HG03457 (cell line): ENCODE measurements at regions not wholly inside any gene's neighbourhood (a gene's known extent, or its start where the extent isn't known, plus 50 kb on each side); places are given as distances from the start of the nearest gene placed in this dataset.

Experiments
- ATAC-seq: cut with Tn5 transposase; IDR thresholded peaks from one replicate; pipeline ENCODE4 v1.9.1; 2021; ENCODE audit warnings: moderate number of reproducible peaks; ENCODE audit not compliant: unreplicated experiment

DNA sequence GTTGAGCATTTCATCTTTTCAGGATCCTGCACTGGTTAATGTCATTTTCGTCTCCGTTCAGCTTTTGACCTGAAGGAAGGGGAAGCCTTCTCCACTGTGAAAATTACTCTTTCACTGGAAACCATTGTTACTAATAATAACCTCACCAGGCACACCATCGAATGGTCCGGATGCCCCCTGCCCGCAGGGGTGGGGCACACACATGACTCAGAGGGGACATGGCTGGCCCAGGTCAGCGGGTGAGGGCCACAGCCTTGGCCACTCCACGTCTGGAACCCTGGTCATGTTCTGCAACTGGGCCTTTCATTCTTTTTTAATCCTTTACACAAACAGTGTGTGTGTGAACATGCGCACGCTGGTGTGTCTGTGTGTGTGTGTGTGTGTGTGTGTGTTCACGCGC is 191.8 kb downstream of the BCOR start:
- ATAC-seq, result no peak

DNA sequence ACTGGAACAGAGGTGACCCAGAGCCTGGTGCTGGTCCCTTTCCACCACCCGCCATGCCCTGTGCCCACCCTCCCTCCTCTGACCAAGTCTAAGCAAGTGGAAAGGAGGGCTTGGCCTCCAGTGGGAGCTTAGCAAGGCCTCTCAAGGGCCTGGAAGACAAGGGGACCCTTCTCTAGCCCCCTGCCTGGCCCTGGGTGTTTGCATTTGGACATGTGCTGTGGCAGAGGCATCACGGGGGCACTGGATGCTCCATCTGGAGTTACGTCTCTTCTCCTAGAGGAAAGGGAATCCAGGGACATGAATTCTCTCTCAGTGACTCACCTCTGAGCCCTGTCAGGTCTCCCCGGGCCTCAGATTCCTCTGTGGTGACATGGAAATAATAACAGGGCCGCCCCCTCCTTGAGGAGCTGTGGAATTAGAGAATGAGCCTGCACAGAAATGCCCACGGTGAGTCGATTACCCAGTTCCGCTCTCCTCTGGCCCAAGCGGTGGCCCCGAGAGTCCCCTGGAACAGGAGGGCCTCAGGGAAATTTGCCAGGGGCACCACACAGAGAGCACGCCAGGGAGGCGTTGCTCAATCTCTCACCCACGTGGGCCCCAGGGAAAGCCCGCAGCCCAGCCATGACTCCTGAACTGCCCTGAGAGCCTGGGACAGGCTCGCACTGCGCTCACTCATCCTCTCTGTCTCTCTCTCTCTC is 189.6 kb downstream of the BCOR start:
- ATAC-seq, result no peak

DNA sequence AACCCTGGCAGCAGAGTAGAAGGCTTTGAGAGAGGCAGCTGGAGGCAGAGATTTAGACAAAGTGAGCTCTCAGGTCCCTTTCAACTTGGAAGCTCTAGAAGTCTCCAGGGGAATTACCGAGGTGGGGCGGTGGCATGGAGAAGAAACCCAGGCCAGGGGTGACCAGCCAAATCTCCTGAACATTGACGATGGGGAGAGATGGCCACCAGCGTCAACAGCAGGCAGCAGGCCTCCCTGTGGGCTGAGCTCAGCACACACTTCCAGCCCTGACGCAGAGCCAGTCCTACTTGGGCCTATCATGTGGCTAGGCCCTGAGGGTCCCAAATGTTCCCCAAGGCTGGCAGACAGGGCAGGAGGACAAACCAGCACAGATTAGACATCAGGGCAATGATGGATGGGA is 187.8 kb downstream of the BCOR start:
- no peak for ATAC-seq

DNA sequence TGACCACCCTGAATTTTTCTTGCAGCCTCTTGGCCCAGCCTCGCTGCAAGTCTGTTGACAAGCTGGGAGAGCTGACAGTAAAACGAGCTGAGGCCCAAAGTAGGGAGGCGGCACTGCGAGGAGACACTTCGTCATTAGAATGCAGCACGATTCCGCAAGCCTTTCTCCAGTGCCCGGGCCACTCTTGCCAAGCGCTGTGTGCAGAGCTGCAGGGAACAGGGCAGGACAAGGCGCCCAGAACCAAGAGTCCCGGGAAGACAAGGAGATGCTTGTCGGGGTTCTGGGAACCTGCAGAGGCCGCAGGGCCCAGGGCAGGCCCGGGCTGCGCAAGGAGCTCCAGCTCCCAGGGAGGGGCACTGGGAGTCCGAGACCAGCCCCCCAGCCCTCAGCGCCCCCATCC is 187.1 kb downstream of the BCOR start:
- ATAC-seq, result no peak

DNA sequence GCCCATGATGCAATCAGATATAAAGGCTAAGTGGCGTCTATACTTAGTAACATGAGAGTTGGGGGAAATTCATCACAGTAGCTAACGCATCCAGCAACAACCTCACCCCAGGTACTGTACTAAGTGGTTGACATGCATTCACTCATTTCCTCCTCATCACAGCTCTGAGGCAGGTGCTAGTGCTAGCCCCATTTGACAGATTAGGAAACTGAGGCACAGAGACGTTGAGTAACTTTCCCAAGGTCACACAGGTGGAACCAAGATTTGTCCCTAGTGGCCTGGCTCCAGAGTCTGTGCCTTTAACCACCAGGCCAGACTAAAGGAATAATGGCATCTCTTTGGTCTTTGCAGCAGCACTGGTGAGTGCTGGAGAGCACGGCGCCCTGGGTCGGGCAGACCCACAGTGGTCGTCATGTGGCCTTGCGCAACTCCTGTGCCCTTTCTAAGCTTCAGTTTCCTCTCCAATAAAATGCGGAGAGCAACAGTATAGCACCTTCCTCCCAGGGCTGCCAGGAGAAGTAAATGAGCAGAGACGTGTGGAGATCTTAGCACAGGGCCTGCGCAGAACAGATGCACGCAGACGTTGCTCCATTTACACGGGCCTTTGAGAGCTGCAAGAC is 186.4 kb downstream of the BCOR start:
- ATAC-seq, result no peak

DNA sequence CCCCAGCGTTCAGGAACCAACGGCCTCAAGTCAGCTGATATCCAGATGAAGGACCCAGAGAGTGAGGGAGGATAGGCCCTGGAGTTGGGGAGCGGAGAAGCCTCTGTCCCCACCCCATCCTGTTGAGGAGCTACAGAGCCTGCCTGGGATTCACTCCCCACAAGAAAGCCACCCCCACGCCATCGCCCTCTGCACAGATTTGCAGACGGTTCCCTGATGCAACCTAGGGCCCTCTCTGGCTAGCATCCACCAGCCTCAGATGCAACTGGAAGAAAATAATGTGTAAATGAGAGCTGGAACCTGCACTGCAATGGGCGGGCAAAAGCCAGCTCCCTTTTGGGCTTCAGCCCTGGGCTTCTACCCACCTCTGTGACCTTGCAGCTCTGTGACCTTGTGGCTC is 185.6 kb downstream of the BCOR start:
- no peak for ATAC-seq

DNA sequence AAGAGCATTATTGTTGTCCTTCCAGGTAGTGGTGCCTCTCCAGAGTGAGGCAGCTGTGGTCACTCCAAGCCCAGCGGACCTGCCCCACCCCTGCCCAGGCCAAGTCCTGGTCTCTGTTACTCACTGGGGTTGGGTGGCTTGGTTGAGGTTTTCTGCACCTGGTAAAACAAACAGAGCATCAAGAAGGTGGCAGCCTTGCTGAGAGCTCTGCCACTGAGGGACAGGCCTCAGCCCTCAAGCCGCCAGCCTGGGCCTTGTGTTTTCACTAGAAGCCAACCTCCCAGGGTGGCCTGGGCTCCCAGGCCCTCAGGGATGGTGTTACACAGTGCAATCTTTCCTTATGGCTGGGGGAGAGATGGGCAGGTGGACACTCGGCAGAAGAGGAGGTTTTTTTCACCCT is 182.7 kb downstream of the BCOR start:
- ATAC-seq, result no peak

DNA sequence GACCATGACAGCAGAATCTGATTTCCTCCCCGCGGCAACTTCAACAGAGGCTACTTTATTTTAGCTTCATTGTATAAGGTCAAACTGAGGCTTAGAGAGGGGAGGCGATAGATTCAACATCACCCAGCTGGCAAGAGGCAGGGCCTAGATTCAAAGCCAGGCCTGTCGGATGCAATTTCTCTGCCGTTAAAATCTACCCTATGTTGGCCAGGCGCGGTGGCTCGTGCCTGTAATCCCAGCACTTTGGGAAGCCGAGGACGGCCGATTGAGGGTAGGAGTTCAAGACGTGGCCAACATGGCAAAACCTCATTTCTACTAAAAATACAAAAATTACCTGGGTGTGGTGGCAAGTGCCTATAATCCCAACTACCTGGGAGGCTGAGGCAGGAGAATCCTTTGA is 182.2 kb downstream of the BCOR start:
- ATAC-seq, result no peak

DNA sequence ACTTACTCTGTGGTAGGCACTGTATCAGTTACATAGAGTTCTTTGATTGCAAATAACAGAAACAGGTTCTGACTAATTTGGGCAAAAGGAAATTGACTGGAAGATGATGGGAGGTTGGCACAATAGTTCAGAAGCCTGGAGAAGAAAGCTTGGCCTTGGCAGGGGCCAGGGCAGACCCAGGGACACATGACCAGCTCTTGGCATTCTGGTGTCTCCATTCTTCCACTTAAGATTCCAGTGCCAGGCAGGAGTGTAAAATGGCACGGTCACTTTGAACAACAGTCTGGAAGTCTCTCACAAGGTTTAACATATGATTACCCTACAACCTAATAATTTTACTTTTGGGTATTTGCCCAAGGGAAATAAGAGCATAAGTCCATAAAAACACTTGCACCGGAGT is 175.9 kb downstream of the BCOR start:
- ATAC-seq, result no peak

DNA sequence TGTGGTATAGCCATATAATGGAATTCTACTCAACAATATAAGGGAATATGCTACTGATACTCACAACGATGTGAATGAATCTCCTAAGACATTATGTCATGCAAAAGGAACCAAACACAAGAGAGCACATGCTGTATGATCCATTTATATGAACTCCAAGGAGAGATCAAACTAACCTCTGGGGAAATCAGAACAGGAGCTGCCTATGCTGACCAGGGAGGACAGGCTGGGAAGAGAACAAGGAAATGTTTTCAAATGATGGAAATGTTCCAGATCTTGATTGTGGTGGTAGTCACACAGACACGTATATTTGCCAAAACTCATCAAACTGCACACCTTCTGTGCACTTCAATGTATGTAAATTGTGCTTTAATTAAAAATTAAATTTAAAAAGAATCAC is 175.3 kb downstream of the BCOR start:
- ATAC-seq, result no peak

DNA sequence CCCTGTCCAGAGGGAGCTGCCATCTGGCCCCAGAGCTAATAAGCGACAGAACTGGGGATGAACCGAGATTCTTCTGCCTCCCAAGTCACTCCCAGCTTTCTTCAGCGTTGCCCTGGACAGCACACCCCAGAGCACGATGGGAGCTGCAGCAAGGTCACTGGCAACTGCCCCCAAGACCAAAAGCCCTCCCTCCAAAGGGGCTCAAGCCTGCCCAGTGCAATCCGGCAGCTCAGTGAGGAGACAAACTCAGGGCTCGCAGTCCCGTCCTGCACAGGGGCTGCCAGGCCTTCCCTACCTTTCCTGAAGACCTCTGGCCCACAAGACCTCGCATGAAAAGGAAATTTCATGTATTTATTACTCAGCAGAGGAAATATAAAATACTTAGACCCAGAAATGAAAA is 174.8 kb downstream of the BCOR start:
- no peak for ATAC-seq

DNA sequence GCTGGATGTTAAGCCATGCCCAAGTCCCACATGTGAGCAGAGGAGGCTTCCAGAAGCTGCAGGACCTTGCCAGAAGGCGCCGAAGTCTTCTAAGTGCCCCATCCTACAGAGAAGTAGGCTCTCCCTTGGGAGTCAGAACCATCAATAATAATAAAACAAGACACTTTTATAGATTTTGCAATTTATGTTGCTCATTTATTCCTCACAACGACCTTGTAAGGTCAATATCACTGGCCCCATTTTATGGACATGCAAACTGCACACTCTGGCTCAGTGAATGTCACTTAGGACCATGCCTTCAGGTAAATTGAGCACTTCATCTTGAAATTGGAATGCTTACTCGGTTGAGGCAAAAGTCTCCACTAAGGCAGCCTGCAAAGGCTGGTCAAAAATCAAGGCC is 170.4 kb downstream of the BCOR start:
- ATAC-seq, result no peak

DNA sequence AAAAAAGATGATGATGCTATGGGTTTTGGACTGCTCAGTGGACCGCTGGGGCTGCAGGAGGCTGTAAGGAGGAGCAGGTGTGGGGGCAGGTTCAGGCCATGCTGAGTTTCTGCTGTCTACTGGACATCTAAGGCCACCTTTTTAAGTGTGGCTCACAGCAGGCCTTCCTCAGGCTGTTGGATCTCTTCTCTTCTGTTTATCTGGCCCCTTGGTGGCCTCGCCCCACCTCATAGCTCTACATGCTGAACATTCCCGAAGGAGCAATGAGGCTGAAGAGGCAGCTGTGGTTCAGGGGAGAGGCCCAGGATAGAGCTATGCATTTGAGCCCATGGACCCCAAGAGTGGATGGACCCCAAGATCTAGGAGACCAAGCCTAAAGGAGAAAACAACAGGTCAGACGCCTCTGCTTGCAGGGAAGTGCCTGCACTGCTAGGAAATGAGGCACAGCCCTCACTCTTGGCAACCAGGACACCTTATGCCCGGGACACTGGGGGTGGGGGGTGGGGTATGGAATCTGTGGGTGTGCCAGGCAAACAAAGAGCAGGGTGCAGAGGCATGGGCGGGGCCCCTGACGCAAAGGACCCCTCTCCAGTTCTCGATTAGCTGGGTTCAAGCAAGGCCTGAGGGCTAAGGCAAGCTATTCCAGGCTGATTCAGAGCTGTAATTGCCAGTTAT is 168.9 kb downstream of the BCOR start:
- no peak for ATAC-seq

DNA sequence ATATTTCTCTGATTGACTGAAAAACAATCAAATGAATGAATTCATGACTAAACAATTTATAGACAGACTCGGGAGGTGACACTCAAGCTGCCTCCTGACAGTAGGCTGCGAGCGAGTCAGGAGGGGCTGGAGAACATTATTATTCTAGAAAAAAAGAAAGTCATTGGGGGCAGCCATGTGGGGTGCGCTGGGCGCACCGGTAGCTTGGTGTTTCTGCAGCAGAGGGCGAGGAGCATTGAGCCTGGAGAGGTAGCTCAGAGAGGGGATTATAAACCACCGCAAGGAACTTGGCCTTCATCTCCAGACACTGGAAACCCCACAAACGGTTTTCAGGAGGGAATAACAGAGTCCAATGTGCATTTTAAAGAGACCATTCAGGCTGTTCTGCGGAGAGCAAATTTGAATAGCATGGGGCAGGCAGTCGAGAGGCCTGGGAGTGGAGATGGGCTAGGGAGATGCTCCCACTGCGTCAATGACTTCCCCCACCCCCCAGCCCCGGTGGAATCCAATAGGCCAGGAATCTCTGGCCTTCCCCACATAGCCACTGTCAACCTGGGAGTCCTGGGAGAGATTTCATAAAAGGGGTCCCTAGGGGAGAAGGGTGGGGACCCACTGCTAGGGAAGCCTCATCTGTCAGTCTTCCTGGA is 168.3 kb downstream of the BCOR start:
- ATAC-seq, result no peak

DNA sequence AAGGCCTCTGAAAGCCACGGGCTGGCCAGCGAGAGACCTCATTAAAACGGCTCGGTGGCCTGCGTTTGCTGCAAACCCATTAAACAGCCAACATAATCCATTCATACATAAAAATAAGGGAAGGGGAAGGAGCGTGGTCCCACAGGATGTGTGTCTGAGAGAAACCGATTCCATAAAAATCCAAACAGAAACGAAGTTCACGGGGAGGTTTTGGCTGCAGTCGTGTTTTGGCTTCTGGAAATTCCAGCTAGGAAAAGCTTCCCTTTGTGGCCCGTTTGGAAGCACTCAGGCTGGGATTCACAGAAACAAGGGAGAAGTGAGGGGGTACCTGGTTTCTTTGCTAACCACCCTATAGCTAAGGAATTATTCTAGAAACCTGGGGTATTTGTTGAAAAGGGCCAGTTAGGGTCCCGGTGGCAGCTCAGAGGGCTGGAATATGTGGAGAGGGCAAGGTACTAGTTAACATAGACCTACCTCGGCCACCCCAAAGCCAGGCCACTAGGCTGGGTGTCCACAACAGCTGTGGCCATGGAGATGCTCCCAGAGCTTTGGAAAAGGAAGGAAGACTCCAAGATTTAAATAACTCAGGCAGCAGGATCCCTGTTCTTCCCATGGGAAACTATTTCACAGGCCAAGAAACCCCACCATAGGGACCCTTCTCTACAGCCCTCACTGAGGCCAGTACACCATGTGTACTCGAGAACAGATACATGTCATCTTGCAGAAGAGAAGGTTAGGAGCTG is 166.8 kb downstream of the BCOR start:
- ATAC-seq, result no peak

DNA sequence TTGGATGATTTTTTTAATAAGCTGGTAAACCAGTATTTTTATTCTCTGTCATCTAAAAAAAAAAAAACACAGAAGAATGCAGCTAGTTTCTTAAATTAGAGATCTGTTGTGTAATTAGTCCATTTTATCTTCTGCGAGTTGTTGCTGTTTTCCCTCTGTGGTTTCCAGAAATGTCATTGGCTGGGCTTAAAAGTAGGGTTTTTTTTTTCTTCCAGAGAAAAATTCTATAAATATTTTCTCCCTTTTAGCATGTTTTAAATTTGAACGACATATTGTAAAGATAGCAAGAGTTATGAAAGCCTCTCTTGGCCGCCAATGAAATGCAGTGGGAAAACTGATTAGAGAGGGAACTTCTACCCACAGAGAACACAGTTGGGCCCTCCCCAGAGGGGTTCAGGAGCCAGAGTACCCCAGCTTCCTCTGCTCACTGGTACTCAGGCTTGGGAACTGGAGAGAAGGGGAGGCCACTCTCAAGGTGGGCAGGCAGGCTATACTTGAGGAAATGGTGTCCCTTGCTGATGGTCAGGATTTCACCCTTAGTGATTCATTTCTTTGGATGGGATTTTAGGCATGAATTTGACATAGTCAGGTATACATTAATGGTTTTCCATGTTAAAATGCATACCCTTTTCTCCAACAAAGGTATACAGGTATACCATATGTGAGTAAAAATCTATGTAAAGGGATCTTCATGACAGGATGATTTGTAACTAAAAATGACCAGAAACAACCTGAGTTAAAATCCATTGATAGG is 166.1 kb downstream of the BCOR start:
- ATAC-seq, result no peak

DNA sequence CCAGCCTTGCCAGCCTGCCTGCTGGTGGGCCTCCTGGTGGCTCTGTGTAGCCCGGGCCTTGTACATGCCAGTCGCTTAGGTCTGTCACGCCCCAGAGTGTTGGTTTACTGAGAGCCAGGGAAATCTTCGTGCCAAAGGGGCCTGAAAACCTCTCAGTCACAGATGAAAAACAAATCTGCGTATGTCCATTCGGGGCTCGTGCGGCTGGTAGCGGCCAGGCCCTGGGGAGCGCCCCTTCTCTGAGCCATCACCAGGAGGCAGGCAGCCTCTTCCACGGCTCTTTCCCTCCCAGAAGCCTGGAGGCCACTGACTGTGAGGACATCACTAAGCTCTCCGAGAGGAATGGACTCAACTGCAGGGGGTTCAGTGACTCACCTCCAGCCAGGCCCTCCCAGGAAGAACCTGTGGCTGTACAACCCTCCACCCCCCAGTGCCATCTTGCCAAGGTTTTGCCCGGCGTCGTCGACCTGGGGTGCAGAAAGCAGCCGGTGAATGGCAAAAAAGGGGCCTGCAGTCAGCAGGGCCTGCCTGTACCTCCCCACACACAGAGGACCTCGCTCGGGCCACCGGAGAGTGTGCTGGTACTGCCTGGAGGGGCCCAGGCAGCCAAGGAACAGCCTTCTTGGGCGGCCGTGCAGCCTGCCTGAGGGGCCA is 162.2 kb downstream of the BCOR start:
- ATAC-seq, result no peak

DNA sequence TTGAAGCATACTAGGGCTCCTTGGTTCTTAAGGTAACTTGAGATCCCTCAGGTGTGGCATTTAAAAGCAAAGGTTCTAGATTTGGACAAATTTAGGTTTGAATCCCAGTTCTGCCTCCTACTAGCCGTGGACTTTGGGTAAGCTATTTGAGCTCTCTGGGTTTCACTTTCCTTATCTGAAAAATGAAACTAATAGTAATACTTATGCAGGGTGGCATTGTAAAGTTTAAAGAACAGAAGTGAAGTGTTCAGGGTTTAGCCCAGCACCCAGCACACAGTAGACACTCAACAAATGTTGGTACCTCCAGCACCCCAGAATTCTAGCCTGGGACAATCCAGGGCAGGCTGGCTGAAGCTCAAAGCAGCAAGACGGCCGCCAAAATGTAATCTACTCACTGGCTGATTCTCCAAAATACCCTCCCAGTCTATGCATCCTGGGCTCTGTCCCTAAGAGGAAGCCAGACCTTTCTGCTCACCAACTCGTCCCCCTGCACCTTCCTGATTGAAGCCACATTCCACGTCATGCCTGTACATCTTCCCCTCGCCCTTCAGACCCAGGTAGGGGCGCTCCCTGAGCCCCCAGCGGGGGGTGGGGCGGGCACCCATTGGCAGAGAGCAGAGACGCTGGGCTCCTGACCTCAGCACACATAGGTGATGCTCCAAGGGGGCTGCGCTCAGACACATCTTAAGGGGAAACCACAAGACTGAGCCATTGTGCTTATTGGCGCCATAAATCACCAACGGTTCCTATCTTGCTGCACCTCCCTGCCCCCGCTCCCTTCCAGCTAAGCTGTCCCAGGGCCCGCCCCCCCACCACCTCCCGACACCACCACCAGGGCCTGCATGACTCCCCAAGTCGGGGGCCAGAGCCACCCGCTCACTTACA is 160.6 kb downstream of the BCOR start:
- no peak for ATAC-seq

DNA sequence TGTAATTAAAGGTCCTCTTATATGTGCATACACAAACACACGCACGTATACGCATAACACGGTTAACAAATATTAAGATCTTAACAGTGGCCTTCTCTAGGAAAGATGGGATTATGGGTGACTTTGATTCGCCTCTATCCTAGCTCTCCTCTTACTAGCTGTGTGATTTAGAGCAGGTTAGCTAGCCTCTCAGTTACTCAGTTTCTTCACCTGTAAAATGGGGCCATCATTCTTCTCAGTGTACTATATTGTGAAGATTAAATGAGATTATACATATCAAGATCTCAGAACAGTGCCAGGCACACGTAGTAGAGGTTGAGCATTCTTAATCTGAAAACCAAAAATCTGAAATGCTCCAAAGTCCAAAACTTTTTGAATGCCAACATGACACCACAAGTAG is 159.3 kb downstream of the BCOR start:
- no peak for ATAC-seq
